ENCODE measurements at regions not wholly inside any gene's neighbourhood (a gene's known extent, or its start where the extent isn't known, plus 50 kb on each side); places are given as distances from the start of the nearest gene placed in this dataset.

- Histone ChIP-seq H4K91ac (ENCODE audit: low read depth, low read length) (no peak overlapping the region), H3K27me3 (ENCODE audit: insufficient read depth, low read length) (no peaks in the 10 kb centered on the region), H3K4me2 (ENCODE audit: low read length) (no peak overlapping the region), H2AK5ac (ENCODE audit: low read length) (no peak overlapping the region), H3K14ac (ENCODE audit: low read length) (no peak overlapping the region), H3K27ac (ENCODE audit: low read depth, low read length) (peak overlapping the region; percentile 82), H3K4me3 (ENCODE audit: low read depth, low read length) (no peak overlapping the region), H3K18ac (ENCODE audit: low read length) (no peak overlapping the region), H3K79me2 (ENCODE audit: control insufficient read depth, insufficient read depth, low read length, poor library complexity) (no peaks in the 10 kb centered on the region), H2BK5ac (ENCODE audit: low read depth, low read length, poor library complexity) (no peak overlapping the region), H3K4ac (ENCODE audit: low read depth, low read length) (no peak overlapping the region), H2AFZ (ENCODE audit: insufficient read depth, low read length, poor library complexity) (no peak overlapping the region), H3K9ac (ENCODE audit: low read length) (no peak overlapping the region), H4K8ac (ENCODE audit: low read depth, low read length) (no peak overlapping the region), H3K36me3 (ENCODE audit: control insufficient read depth in 1 of 2, insufficient read depth in 2 of 2, low read length in 2 of 2) (no peaks in the 10 kb centered on the region), H3K23ac (ENCODE audit: low read length) (no peak overlapping the region), H3K79me1 (ENCODE audit: low read length) (peaks cover 11% of the 10 kb centered on the region), H2BK120ac (ENCODE audit: insufficient read depth, low read length, poor library complexity) (no peak overlapping the region), H2BK12ac (ENCODE audit: low read length) (no peak overlapping the region), H3K4me1 (ENCODE audit: control insufficient read depth in 1 of 2, insufficient read depth in 2 of 2, low read length in 2 of 2) (peaks cover 0 to 4% of the 10 kb centered on the region in 2 experiments), H4K12ac (ENCODE audit: low read depth, low read length) (no peak overlapping the region), H3K9me3 (ENCODE audit: insufficient read depth, low read depth, low read length) (no peaks in the 10 kb centered on the region)
- no CpG with 5 or more reads among the region's 2 CpGs for WGBS (ENCODE audit: extremely low coverage, insufficient coverage, insufficient read length)
- DNase-seq: peak; percentile 85 to 95
Observed at GRCh38 chr13:59269476-59269875, 894.3 kb downstream of the DIAPH3 start.

DNA sequence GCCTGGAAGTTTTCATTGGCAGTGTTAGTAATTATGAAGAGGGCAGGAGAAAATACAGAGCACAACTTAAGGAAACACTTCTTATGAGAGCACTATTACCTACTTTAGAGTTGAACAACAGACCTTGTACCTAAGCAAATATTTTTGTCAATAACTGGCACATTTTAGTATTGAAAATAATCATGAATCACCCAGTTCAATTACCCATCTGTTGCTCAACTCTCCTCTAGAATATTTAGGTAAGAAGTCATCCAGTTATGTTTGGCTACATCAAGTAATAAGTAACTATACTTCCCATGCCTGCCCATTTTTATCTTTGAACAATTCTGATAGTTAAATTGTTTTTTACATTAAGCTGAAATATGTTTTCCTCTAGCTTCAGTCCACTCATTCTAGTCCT is 893.4 kb downstream of the DIAPH3 start:
- H3K9me3 ChIP-seq (ENCODE audit: insufficient read depth, low read depth, low read length): no peaks in the 10 kb centered on the region
- H3K4me1 ChIP-seq (ENCODE audit: control insufficient read depth in 1 of 2, insufficient read depth in 2 of 2, low read length in 2 of 2): peaks cover 0 to 4% of the 10 kb centered on the region in 2 experiments
- no peak overlapping the region for H3K4ac ChIP-seq (ENCODE audit: low read depth, low read length)
- H3K79me2 ChIP-seq (ENCODE audit: control insufficient read depth, insufficient read depth, low read length, poor library complexity): no peaks in the 10 kb centered on the region
- H3K27ac ChIP-seq (ENCODE audit: low read depth, low read length): no peak overlapping the region
- DNase-seq: peak in 1 of 2 donors; percentile 39
- H3K27me3 ChIP-seq (ENCODE audit: insufficient read depth, low read length): no peaks in the 10 kb centered on the region
- H2BK12ac ChIP-seq (ENCODE audit: low read length): no peak overlapping the region
- no peak overlapping the region for H3K18ac ChIP-seq (ENCODE audit: low read length)
- no peak overlapping the region for H3K9ac ChIP-seq (ENCODE audit: low read length)
- H2BK5ac ChIP-seq (ENCODE audit: low read depth, low read length, poor library complexity): peak overlapping the region; percentile 59
- no peak overlapping the region for H3K4me2 ChIP-seq (ENCODE audit: low read length)
- H4K12ac ChIP-seq (ENCODE audit: low read depth, low read length): no peak overlapping the region
- H4K91ac ChIP-seq (ENCODE audit: low read depth, low read length): no peak overlapping the region
- no peak overlapping the region for H2AFZ ChIP-seq (ENCODE audit: insufficient read depth, low read length, poor library complexity)
- H2BK120ac ChIP-seq (ENCODE audit: insufficient read depth, low read length, poor library complexity): no peak overlapping the region
- H3K4me3 ChIP-seq (ENCODE audit: low read depth, low read length): no peak overlapping the region
- no peak overlapping the region for H2AK5ac ChIP-seq (ENCODE audit: low read length)
- no peak overlapping the region for H3K14ac ChIP-seq (ENCODE audit: low read length)
- no peak overlapping the region for H3K23ac ChIP-seq (ENCODE audit: low read length)
- no peaks in the 10 kb centered on the region for H3K36me3 ChIP-seq (ENCODE audit: control insufficient read depth in 1 of 2, insufficient read depth in 2 of 2, low read length in 2 of 2)
- peaks cover 11% of the 10 kb centered on the region for H3K79me1 ChIP-seq (ENCODE audit: low read length)
- no peak overlapping the region for H4K8ac ChIP-seq (ENCODE audit: low read depth, low read length)

GRCh38 chr13:59274958-59275727 is 888.6 kb downstream of the DIAPH3 start:
- WGBS (ENCODE audit: extremely low coverage, insufficient coverage, insufficient read length): no CpG with 5 or more reads among the region's 1 CpG
- Histone ChIP-seq H3K4me2 (ENCODE audit: low read length) (no peak overlapping the region), H2BK12ac (ENCODE audit: low read length) (no peak overlapping the region), H4K91ac (ENCODE audit: low read depth, low read length) (no peak overlapping the region), H3K9ac (ENCODE audit: low read length) (no peak overlapping the region), H2AK5ac (ENCODE audit: low read length) (no peak overlapping the region), H4K8ac (ENCODE audit: low read depth, low read length) (no peak overlapping the region), H3K4me1 (ENCODE audit: control insufficient read depth in 1 of 2, insufficient read depth in 2 of 2, low read length in 2 of 2) (peaks cover 0 to 3% of the 10 kb centered on the region in 2 experiments), H3K18ac (ENCODE audit: low read length) (no peak overlapping the region), H3K23ac (ENCODE audit: low read length) (no peak overlapping the region), H2BK5ac (ENCODE audit: low read depth, low read length, poor library complexity) (no peak overlapping the region), H3K27me3 (ENCODE audit: insufficient read depth, low read length) (no peaks in the 10 kb centered on the region), H2AFZ (ENCODE audit: insufficient read depth, low read length, poor library complexity) (no peak overlapping the region), H4K12ac (ENCODE audit: low read depth, low read length) (no peak overlapping the region), H2BK120ac (ENCODE audit: insufficient read depth, low read length, poor library complexity) (no peak overlapping the region), H3K14ac (ENCODE audit: low read length) (no peak overlapping the region), H3K79me1 (ENCODE audit: low read length) (peaks cover 6% of the 10 kb centered on the region), H3K4ac (ENCODE audit: low read depth, low read length) (no peak overlapping the region), H3K79me2 (ENCODE audit: control insufficient read depth, insufficient read depth, low read length, poor library complexity) (no peaks in the 10 kb centered on the region), H3K9me3 (ENCODE audit: insufficient read depth, low read depth, low read length) (no peaks in the 10 kb centered on the region), H3K4me3 (ENCODE audit: low read depth, low read length) (no peak overlapping the region), H3K27ac (ENCODE audit: low read depth, low read length) (peak overlapping the region; percentile 52), H3K36me3 (ENCODE audit: control insufficient read depth in 1 of 2, insufficient read depth in 2 of 2, low read length in 2 of 2) (no peaks in the 10 kb centered on the region)
- DNase-seq: no peak

GRCh38 chr13:59276436-59276835 is 887.3 kb downstream of the DIAPH3 start:
- Histone ChIP-seq H3K79me1 (ENCODE audit: low read length) (peaks cover 6% of the 10 kb centered on the region), H3K23ac (ENCODE audit: low read length) (no peak overlapping the region), H3K4me1 (ENCODE audit: control insufficient read depth in 1 of 2, insufficient read depth in 2 of 2, low read length in 2 of 2) (peaks cover 0 to 3% of the 10 kb centered on the region in 2 experiments), H4K91ac (ENCODE audit: low read depth, low read length) (no peak overlapping the region), H3K79me2 (ENCODE audit: control insufficient read depth, insufficient read depth, low read length, poor library complexity) (no peaks in the 10 kb centered on the region), H4K8ac (ENCODE audit: low read depth, low read length) (no peak overlapping the region), H3K4me2 (ENCODE audit: low read length) (no peak overlapping the region), H2AFZ (ENCODE audit: insufficient read depth, low read length, poor library complexity) (no peak overlapping the region), H3K14ac (ENCODE audit: low read length) (no peak overlapping the region), H3K27me3 (ENCODE audit: insufficient read depth, low read length) (no peaks in the 10 kb centered on the region), H2BK5ac (ENCODE audit: low read depth, low read length, poor library complexity) (no peak overlapping the region), H3K9me3 (ENCODE audit: insufficient read depth, low read depth, low read length) (no peaks in the 10 kb centered on the region), H3K27ac (ENCODE audit: low read depth, low read length) (no peak overlapping the region), H3K4ac (ENCODE audit: low read depth, low read length) (no peak overlapping the region), H3K18ac (ENCODE audit: low read length) (no peak overlapping the region), H3K36me3 (ENCODE audit: control insufficient read depth in 1 of 2, insufficient read depth in 2 of 2, low read length in 2 of 2) (no peaks in the 10 kb centered on the region), H2AK5ac (ENCODE audit: low read length) (no peak overlapping the region), H4K12ac (ENCODE audit: low read depth, low read length) (no peak overlapping the region), H2BK12ac (ENCODE audit: low read length) (no peak overlapping the region), H3K9ac (ENCODE audit: low read length) (no peak overlapping the region), H3K4me3 (ENCODE audit: low read depth, low read length) (no peak overlapping the region), H2BK120ac (ENCODE audit: insufficient read depth, low read length, poor library complexity) (no peak overlapping the region)
- DNase-seq: peak in 1 of 2 donors; percentile 41

All from trophoblast cell (in vitro differentiated cells and primary cell).